ENCODE measurements at regions not wholly inside any gene's neighbourhood (a gene's known extent, or its start where the extent isn't known, plus 50 kb on each side); places are given as distances from the start of the nearest gene placed in this dataset.

DNA sequence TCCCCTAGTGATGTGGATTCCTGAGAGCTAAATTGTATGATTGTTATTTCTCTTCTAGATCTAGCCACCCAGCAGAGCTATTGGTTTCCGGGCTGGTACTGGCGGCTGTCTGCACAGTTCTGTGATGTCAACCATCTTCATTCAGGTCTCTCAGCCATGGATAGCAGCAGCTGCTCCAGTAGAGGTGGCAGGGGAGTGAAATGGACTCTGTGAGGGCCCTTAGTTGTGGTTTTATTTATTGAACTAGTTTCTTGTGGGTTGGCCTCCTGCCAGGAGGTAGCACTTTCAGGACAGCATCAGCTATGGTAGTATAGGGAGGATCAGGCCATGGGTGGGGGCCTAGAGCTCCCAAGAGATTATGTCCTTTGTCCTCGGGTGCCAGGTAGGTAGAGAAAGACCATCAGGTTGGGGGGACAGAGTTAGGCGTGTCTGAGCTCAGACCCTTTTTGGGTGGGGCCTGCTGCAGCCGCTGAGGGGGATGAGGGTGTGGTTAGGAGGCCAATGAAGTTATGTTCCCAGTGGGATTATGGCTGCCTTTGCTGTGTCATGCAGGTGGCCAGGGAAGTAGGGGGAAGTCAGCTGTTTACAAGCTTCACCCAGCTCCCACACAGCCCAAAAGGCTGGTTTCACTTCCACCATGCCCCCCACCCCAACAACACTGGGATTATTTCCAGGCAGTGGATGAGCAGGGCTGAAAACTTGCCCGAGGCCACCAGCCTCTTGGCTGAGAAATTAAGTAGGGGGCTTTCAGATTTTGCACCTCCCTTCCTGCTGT is 55.1 kb upstream of the RGS4 start:
- H3K4me3 ChIP-seq (ENCODE audit: low read length), result no peak overlapping the region
- no peak for TF ChIP-seq EZH2 (optimal IDR thresholded peaks at IDR 0.05; ENCODE audit: low read depth, low read length)
- TF ChIP-seq EZH2phosphoT487 (IDR thresholded peaks at IDR 0.05; ENCODE audit: low read length), result no peak
- TF ChIP-seq, protein P1, sequence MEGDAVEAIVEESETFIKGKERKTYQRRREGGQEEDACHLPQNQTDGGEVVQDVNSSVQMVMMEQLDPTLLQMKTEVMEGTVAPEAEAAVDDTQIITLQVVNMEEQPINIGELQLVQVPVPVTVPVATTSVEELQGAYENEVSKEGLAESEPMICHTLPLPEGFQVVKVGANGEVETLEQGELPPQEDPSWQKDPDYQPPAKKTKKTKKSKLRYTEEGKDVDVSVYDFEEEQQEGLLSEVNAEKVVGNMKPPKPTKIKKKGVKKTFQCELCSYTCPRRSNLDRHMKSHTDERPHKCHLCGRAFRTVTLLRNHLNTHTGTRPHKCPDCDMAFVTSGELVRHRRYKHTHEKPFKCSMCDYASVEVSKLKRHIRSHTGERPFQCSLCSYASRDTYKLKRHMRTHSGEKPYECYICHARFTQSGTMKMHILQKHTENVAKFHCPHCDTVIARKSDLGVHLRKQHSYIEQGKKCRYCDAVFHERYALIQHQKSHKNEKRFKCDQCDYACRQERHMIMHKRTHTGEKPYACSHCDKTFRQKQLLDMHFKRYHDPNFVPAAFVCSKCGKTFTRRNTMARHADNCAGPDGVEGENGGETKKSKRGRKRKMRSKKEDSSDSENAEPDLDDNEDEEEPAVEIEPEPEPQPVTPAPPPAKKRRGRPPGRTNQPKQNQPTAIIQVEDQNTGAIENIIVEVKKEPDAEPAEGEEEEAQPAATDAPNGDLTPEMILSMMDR (IDR thresholded peaks at IDR 0.05; ENCODE audit: low read length), result no peak
- no peaks in the 10 kb centered on the region for H3K9me2 ChIP-seq (replicated peaks; ENCODE audit: insufficient read depth, low read length)
- no peaks in the 10 kb centered on the region for H3K79me2 ChIP-seq (ENCODE audit: low read length)
- DNase-seq, result peak; percentile 99
- peaks cover 9% of the 10 kb centered on the region for H3K4me1 ChIP-seq (ENCODE audit: low read length)
- H3K27me3 ChIP-seq (replicated peaks; ENCODE audit: insufficient read depth, low read length), result no peaks in the 10 kb centered on the region
- H3K36me3 ChIP-seq (replicated peaks; ENCODE audit: insufficient read depth, low read length), result no peaks in the 10 kb centered on the region
- H2AFZ ChIP-seq (ENCODE audit: low read length), result peak overlapping the region; percentile 28
- no peaks in the 10 kb centered on the region for H4K20me1 ChIP-seq (ENCODE audit: insufficient read depth, low read length)
- no peaks in the 10 kb centered on the region for H3K9me3 ChIP-seq (replicated peaks; ENCODE audit: insufficient read depth, low read length)
- 0 out of 2 replicates have a peak, but pooled peaks cover 14% of the 10 kb centered on the region for H3F3A ChIP-seq (ENCODE audit: insufficient read depth, low read length)
- H3K27ac ChIP-seq (ENCODE audit: low read length), result peak overlapping the region; percentile 19; the same call in 1 of the 2 replicates
- peak overlapping the region; percentile 26; the same call in 1 of the 2 replicates for H3K4me2 ChIP-seq (ENCODE audit: low read depth, low read length)
- no peak overlapping the region for H3K9ac ChIP-seq (ENCODE audit: low read length)

- Histone ChIP-seq H2AFZ (ENCODE audit: low read length) (no peak overlapping the region), H3K4me3 (ENCODE audit: low read length) (no peak overlapping the region), H3K4me1 (ENCODE audit: low read length) (no peaks in the 10 kb centered on the region)
Observed at GRCh38 chr1:163006051-163006834, 62.9 kb upstream of the RGS4 start.

GRCh38 chr1:162997499-162998285 is 71.5 kb upstream of the RGS4 start:
- Histone ChIP-seq H3K4me1 (ENCODE audit: low read length) (no peaks in the 10 kb centered on the region), H3F3A (ENCODE audit: insufficient read depth, low read length) (no peaks in the 10 kb centered on the region), H4K20me1 (ENCODE audit: insufficient read depth, low read length) (no peaks in the 10 kb centered on the region), H2AFZ (ENCODE audit: low read length) (no peak overlapping the region), H3K27me3 (replicated peaks; ENCODE audit: insufficient read depth, low read length) (no peaks in the 10 kb centered on the region), H3K4me2 (ENCODE audit: low read depth, low read length) (no peak overlapping the region), H3K9me3 (replicated peaks; ENCODE audit: insufficient read depth, low read length) (no peaks in the 10 kb centered on the region), H3K9me2 (replicated peaks; ENCODE audit: insufficient read depth, low read length) (no peaks in the 10 kb centered on the region), H3K4me3 (ENCODE audit: low read length) (no peak overlapping the region), H3K36me3 (replicated peaks; ENCODE audit: insufficient read depth, low read length) (no peaks in the 10 kb centered on the region), H3K9ac (ENCODE audit: low read length) (no peak overlapping the region), H3K27ac (ENCODE audit: low read length) (no peak overlapping the region), H3K79me2 (ENCODE audit: low read length) (no peaks in the 10 kb centered on the region)
- TF ChIP-seq, protein P1 (IDR thresholded peaks at IDR 0.05; ENCODE audit: low read length), result no peak
- no peak for TF ChIP-seq EZH2phosphoT487 (IDR thresholded peaks at IDR 0.05; ENCODE audit: low read length)
- TF ChIP-seq EZH2 (optimal IDR thresholded peaks at IDR 0.05; ENCODE audit: low read depth, low read length), result no peak
- DNase-seq, result no peak

More at GRCh38 chr1:163006051-163006834, 62.9 kb upstream of the RGS4 start:
- TF ChIP-seq, protein P1 (IDR thresholded peaks at IDR 0.05; ENCODE audit: low read length), result no peak
- TF ChIP-seq EZH2 (optimal IDR thresholded peaks at IDR 0.05; ENCODE audit: low read depth, low read length) (no peak), EZH2phosphoT487 (IDR thresholded peaks at IDR 0.05; ENCODE audit: low read length) (no peak)
- Histone ChIP-seq H3K36me3 (replicated peaks; ENCODE audit: insufficient read depth, low read length) (no peaks in the 10 kb centered on the region), H3K9ac (ENCODE audit: low read length) (no peak overlapping the region), H3K9me2 (replicated peaks; ENCODE audit: insufficient read depth, low read length) (no peaks in the 10 kb centered on the region), H3K79me2 (ENCODE audit: low read length) (no peaks in the 10 kb centered on the region), H3K4me2 (ENCODE audit: low read depth, low read length) (no peak overlapping the region), H3K27me3 (replicated peaks; ENCODE audit: insufficient read depth, low read length) (no peaks in the 10 kb centered on the region), H3K9me3 (replicated peaks; ENCODE audit: insufficient read depth, low read length) (no peaks in the 10 kb centered on the region), H4K20me1 (ENCODE audit: insufficient read depth, low read length) (no peaks in the 10 kb centered on the region), H3K27ac (ENCODE audit: low read length) (no peak overlapping the region), H3F3A (ENCODE audit: insufficient read depth, low read length) (no peaks in the 10 kb centered on the region)
- no peak for DNase-seq

Data from MM.1S (cell line).